HG03521 (cell line): ENCODE measurements at regions not wholly inside any gene's neighbourhood (a gene's known extent, or its start where the extent isn't known, plus 50 kb on each side); places are given as distances from the start of the nearest gene placed in this dataset.

Experiments used
- ATAC-seq: cut with Tn5 transposase; IDR thresholded peaks from one replicate; pipeline ENCODE4 v1.9.1; 2021; ENCODE audit warnings: mild to moderate bottlenecking, moderate library complexity; ENCODE audit not compliant: unreplicated experiment

DNA sequence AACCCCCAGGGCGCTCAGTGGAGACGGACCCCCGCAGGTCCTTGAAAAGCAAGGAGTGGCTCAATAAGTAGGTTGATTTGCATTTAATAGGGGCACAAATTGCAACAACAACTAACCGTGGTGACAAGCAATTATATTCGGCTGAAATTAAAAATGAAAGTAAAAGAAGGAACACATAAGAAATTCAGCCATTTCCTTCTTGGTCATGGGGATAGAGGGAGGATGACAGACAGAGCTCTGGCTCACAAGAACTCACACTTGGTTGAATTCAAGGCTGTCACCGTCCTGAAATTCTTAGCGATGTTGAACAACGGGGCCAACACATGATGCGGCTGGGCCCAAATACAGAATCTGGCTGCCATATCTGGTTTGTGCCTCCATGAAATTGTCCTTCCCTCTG, 129.0 kb downstream of the EDN3 start:
- ATAC-seq, result no peak

DNA sequence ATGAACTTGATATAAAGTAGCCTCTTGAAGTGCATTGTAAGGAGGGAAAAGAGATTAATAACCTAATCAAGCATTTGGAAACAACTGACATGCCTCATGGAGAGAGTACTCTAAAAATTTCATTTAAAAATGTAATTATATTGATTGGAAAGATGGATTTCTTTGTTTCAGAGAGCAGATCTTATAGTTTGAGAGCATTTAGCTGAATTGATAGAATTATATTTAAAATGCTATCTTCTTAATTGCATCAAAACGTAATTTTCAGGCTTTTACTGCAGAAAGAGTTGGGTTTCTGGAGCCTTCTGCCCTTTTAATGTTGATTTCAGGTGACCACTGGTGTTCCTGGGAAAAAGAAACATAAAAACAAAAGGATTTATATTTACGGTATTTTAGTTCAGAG, 130.6 kb downstream of the EDN3 start:
- no peak for ATAC-seq

DNA sequence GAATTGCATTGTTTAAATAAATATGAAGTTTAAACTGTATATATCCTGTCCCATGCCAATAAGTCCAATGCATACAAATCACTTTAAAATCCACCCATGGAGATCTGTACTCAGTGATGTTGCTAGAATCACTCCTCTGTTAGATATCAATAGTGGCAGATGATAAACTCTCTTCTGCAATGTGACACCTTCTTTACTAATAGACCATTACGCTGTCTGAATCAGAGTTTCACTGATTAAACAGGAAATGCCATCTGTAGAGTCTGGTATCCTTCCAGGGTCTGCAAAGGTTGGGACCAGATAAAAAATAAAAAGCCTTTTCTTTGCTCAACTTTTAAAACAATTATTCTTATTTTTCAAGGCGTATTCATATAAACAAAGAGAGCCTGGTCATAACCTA, 134.5 kb downstream of the EDN3 start:
- ATAC-seq, result no peak

DNA sequence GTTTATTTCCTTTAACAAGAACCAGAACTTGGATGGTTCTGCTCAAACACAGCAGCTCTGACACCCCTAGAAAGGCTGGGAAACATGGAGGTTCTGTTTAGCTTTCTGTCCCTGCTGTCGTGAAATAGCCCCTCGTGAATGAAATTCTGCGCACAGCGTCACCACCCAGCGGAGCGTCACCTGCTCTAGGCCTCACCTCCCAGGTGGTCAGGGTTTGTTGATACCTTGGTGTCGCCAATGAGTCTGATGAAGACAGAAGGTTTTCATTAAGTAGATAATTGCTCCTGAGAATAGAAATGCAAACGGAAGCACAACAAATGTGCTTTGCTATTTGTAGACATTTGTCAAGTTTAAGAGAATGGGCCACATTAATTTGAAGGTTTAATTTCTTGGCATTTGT, 135.1 kb downstream of the EDN3 start:
- ATAC-seq, result no peak

DNA sequence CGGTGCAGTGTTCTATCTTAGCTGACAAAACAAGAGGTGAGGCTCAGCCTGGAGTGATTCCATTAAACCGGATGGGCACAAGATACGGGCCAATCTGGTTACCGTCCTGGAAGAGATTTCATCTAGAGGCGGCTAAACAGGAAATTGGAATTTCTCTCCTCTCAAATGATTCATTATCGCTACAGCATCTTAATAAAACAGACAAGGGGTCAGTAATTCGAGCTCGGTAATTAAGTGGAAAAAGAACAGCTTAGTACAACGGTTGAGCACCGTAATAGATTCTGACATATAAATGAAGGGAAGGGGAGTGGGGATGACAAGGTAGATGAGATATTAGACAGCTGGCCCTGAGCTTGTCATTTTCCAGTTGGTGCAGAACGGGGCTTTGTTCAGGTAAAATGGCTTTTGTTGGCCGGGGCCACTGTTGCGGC, 137.2 kb downstream of the EDN3 start:
- ATAC-seq, result no peak

DNA sequence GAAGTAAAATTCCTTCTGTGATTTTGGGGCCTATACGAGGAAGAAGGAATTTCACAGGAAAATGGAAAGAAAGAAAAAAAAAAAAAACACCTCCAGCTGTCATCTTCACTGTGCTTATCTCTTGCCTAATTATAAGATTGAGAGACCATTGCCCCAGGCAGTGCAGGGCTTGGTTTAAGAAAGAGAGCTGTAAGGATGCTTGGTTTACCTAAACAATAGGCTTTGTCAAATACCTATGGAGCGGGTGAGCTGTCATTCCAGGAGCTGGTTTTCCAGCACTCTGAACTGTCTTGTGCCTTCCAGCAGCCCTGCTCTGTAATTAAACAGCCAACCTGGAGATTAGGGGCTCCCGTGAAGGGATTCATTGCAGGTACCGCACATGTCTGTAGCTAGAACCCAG, 137.8 kb downstream of the EDN3 start:
- ATAC-seq, result no peak

DNA sequence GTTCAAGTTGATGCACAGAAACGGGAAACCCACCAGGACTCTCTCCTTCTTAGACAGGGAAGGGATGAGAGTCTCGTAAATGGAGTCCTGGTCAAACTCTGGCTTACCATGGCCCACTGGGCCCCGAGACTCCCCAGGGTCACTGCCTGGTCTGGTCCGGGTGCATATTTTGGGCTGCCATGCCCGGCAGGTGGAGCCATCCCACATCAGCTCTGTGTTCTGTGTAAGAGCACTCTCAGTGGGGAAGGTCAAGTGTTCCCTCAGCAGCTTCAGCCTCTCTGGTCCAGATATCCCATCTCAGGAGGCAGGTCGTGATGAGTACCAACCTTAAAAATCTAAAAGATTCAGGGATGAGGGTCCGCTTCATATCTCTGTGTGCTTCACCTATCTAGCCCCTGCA, 138.8 kb downstream of the EDN3 start:
- no peak for ATAC-seq

DNA sequence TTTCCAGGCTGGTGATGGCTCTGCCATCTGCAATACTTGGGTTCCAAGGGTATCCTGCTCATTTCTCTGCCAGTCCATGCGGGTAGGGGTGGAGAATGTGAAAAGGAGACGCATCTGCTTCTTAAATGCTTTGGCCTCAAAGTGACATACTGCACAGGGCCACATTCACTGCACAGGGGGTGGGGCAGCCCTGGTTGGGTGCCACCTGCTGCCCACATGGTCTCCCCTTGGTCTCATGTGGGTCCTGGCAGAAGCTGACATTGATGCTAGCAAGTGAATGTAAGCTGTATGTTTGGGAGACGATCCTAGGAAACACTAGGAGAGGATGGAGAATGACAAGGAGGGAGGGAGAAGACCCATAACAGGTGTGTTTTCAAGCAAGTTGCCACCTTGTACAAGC, 140.9 kb downstream of the EDN3 start:
- no peak for ATAC-seq

DNA sequence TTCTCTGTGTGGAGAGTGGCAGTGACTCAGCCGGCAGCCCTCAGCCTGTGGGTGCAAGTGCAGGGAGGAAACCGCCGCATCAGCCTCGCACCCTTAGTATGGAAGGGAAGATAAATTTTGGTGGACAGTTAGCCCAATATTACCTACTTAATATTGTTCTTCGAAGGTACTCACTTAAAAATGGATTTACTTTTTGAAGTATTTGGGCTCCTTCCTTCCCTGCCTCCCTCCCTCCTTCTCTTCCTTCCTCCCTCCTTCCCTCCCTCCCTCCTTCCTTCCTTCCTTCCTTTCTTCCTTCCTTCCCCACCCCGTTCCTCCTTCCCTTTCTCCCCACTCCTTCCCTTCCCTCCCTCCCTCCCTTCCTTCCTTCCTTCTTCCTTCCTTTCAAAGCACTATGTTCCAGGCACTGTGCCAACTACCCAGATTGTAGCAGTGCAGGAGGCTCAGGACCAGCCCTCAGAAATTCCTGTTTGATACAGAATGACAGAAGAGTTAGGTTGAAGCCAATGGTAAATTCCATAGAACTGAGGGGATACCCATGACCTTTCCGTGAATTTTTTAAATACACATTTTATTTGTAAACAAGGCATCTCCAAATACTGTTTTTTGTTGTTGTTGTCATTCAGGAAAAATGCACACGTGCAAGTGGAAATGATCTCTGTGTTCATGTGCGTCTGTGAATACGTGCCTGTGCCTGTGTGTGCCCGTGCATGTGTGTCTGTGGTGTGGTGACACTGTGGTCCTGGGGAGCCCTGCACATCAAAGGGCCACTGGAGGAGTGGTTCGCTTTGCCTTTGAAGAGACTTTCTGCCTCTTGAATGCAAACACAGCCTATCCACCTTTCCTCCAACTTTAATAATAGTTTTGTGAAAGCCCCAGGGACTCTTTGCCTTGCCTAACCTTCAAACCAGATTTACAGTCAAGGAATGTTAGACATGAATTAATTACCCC, 141.7 kb downstream of the EDN3 start:
- ATAC-seq, result no peak

DNA sequence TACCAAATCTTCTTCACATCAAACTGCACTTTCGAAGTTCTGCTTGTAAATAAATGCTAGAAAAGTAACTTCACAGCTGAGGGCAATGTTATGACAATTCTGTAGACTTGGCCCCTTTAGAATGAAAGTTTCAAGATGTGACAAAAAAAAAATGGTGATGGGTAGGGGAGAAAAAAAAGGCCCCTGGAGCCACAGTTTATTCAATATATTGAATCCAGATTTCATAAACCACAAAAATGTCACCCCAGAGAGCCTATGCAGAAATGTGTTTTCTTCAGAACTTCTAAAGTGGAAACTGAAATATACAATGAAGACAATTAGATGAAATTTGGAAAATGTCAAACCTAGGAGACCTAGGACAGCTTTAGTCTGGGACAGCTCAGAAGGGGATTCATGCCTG, 143.1 kb downstream of the EDN3 start:
- ATAC-seq, result no peak

DNA sequence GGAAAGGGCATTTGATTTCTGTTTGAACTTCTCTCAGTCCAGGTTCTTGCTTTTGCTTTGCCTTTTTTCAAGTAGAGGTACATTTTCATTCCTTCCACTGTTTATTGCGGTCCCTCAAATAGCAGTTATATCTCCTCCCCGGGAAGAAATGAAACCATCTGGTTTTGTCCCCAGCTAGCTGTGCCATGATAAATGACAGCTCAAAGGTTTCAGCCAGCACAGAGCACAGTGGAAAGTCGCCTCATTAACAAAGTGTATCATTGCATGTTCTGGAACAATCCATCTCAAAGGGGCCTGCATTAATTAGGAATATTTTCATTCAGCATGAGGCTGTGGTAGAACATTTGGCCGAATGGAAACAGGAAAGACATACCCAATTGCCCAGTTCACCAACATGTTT, 146.0 kb downstream of the EDN3 start:
- ATAC-seq, result no peak

DNA sequence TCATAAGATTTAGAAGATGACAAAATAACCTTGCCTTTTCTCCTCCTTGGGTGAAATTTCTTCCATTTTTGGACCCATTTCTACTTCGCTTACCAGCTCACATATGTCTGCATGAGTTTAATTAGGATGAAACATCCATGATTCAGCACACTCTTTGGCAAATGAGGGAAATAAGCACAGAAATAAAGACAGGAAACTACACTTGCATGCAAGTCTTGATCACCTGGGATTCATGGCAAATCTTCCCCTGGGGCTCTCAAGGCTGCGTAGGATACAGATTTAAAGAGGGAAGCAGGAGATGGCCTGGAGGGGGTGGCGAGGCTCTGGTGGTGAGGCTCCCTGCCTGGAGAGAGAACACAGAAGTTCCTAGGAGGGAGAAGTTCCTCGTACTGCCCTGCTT, 147.8 kb downstream of the EDN3 start:
- no peak for ATAC-seq

DNA sequence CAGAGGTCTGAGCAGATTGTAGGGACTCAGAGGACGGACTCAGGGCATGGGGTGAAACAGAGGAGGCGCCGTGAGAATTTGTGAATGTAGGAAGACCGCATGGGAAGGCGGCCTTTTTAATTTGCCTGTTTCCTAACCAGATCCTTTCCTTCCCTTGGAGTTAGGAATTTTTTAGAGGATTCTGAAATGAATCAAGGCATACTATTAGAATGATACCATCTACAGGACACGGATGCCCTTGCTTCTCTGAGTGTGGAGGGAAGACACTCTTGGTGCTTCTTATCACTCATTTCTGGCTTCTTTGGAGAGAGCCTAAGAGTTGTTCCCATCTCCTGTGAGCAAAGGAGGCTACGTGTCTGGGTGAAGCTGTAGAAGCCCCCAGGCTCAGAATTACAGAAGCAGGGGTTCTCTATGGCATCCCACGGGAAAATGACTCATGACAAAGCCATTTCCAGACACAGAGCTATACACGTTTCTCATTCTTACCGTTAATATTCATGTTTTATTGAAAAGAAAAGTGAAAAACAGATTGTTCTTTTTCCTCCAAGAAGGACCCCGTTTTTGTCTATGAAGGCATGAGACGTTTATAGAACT, 148.5 kb downstream of the EDN3 start:
- no peak for ATAC-seq

DNA sequence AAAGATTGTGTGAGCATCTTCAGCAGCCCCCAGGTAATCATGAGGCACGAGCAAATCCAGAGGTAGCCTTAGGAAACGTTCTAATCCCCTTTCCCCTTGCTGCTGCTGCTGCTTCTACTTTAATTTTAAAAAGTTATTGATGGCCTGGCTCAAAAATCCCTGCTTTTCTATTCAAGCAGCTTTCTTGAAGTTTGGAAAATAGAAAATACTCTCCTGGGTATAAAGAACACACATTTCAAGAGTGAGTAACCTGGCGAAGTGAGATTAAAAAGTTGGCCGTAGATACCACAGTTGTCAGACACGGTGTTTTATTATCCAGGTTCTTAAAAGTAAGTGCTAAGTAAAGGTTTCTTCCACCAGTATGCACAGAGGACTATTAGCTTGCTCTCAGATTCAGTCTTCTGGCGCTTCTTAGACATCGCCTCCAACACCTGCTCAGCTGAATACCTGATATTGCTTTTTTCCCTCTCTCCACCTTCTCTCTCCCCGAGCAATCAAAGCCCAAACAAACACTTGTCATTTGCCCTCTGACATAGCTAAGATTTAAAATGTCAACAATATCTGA, 150.7 kb downstream of the EDN3 start:
- ATAC-seq, result no peak

DNA sequence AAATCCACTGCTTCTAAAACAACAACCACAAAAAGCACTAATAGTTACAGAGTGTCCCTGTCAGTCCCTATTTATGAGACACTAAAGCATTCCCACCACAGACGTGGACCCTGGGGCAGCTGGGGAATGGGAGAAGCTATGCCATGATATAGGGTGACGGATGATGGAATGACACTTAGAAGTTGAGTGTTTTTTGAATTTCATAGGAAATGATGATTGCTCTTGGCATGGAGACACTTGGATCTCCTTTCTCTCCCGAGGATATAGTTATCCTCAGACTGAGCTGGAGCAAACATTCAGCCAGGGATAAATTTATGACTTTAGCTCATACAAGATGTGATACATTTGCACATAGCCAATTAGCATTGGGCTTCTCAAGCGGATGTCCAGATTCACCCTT, 151.2 kb downstream of the EDN3 start:
- no peak for ATAC-seq

DNA sequence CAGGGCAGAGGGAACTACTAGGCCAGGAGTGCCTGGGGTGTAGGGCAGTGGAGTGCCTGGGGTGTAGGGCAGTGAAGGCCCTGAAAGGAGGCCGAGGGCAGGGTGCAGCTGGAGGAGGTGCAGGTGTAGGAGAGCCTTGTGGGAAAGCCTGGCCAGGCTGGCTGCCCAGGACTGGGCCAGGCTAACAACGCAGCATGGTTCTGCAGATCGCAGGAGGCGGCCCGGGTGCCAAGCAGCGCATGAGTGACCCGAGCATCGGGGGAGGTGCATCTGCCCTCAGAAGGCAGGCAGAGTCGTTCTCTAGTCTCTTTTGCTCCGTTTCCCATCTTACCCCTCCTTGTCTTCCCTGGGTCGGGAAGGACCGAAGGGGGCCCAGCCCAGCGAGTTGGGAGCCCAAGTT, 151.5 kb upstream of the PHACTR3 start:
- ATAC-seq, result no peak

DNA sequence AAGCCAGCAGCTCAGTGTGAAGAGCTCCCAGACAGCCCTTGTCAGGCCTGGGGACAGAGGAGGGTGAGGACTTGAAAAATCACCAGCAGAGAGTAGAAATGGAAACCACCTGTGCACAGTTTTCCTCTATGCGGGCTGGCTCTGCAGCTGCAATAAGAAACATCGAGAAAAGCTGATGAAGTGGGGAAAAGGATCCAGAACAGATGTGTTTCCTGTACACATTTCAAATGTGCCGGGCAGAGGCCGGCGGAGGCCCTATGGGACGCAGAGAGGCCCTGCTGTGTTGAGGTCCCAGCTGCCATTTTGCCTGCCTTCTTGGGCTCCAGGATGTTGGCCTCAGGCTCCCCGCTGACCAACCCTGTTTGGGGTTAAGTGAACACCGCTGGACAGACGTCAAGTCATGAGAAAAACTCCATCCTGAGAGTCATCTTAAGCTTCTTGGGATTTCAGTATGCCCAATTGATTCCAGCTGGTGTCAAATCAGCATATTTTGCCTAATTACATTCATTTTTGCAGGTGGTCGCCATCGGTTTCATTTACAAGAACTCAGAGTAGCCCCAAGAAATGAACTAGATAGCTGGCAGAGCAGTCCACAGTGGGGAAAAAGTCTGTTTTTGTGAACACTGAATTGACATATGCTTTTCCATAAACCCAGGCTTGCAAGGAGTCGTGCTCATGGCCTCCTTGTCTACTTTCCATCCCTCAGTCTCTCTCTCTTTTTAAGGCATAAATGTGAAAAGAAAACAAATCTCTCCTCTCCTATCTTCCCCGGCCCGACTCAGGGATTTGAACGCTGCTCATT, 150.4 kb upstream of the PHACTR3 start:
- no peak for ATAC-seq

DNA sequence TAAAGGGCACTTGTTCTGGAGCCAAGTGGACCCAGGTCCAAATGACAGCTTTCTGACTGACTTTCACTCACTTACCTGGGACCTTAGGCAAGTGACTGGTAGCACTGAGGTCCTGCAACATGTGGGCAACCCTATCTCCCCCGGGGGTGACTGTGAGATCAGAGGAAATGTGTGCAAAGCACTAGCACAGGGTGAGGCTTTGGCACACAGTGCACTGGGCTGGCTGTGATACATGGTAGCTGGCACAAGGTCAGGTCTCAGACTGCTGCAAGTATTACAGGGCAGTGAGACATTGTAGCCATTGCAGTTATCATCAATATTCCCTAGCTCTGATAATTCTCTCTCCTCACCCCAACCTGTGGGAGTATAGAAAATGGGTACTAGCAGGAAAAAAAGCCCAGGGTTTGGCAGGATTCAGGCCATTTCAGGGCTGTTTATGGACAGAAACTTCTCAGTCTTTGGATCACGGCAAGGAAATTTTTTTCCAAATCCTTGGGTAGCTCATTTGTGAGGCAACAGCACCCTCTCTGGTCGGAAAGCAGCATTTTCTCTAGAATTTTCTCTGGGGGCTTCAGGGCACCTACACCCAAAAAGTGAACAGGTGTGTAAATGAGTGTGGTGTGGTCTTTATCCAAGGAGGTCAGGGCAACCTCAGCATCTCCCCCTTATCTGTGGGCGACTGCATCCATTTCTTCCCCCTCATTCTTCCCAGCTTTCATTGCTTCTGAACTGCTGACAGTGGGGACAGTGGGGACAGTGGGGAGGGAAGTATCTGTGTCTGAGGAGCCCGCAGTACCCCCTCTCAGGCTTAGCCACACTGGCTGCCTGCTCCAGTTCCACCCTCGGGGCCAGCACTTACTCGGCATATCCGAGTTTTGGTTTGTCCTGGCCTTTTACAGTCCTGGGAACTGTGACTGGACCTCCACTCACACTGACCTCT, 148.7 kb upstream of the PHACTR3 start:
- no peak for ATAC-seq

DNA sequence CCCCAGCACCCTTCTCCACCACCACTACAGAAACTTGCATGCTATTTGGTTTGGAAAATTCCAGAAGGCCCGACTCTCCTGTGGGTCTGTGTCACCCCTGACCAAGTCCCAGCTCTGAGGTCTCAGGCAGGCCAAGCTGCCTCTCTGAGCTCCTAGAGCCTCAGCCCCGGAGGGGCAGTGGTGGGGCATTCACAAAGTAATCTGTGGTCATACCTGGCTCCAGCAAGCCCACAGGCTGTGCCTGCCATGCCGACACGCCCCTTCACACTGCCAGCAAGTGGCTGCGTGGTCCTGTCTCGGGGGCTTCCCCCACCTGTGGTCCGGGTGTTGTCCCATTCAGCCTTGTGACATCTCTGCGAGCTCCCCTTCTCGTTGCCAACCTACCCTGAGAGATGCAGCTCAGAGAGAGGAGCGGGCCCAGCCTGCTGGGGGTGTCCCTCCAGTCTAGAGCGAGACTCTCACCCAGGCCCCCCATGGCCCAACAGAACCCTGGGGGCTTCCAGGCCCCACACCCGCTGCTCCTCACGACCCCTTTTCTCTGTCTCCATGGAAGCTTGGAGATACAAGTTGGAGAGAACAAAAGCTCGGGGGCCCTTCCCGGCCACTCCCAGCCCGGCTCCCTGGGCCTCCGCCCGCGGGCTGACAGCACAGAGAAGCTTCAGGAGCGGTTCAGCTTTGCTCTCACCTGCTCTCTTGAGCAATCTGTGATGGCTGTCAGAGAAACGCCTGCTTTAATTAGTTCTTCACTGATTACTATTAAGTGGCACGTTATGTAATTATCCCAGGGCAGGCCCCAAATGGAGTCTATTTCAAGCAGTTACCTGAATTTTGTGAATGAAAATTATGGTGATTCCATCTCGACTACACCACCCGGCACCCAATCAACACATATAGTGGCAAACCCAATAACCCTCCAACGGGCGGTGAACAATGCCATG, 147.7 kb upstream of the PHACTR3 start:
- ATAC-seq, result no peak
